Ishikawa (cell line): ENCODE measurements at regions not wholly inside any gene's neighbourhood (a gene's known extent, or its start where the extent isn't known, plus 50 kb on each side); places are given as distances from the start of the nearest gene placed in this dataset.

Source experiments
- CEBPB ChIP-seq: IDR thresholded peaks from 2 replicates; pipeline ENCODE4 v1.6.1; 2012
- CREB1 ChIP-seq: IDR thresholded peaks from 2 replicates; pipeline ENCODE4 v1.6.1; 2012; ENCODE audit warnings: low read depth
- EGR1 ChIP-seq: IDR thresholded peaks from 2 replicates; pipeline ENCODE4 v1.6.1; 2012
- EP300 ChIP-seq: IDR thresholded peaks from 2 replicates; pipeline ENCODE4 v1.6.1; 2012; ENCODE audit warnings: borderline replicate concordance
- FOXM1 ChIP-seq: IDR thresholded peaks from 2 replicates; pipeline ENCODE4 v1.6.1; 2012; ENCODE audit warnings: low read depth, borderline replicate concordance
- NFIC ChIP-seq: IDR thresholded peaks from 2 replicates; pipeline ENCODE4 v1.6.1; 2012
- RAD21 ChIP-seq: IDR thresholded peaks from 2 replicates; pipeline ENCODE4 v1.6.1; 2012; ENCODE audit warnings: low read depth
- TAF1 ChIP-seq: IDR thresholded peaks from 2 replicates; pipeline ENCODE4 v1.6.1; 2012; ENCODE audit warnings: low read depth, mild to moderate bottlenecking
- TCF12 ChIP-seq: IDR thresholded peaks from 2 replicates; pipeline ENCODE4 v1.6.1; 2012; ENCODE audit warnings: low read depth
- TEAD4 ChIP-seq: IDR thresholded peaks from 2 replicates; pipeline ENCODE4 v1.6.1; 2012
- YY1 ChIP-seq: IDR thresholded peaks from 2 replicates; pipeline ENCODE4 v1.6.1; 2012; ENCODE audit warnings: low read depth
- ZBTB7A ChIP-seq: IDR thresholded peaks from 2 replicates; pipeline ENCODE4 v1.6.1; 2012; ENCODE audit warnings: low read depth
- TF ChIP-seq, protein P1 (sequence below): IDR thresholded peaks from 2 replicates; pipeline ENCODE4 v1.6.1; 2012
- TF ChIP-seq, protein P2 (sequence below): IDR thresholded peaks from 2 replicates; pipeline ENCODE4 v1.6.1; 2012
- TF ChIP-seq, protein P3 (sequence below): IDR thresholded peaks from 2 replicates; pipeline ENCODE4 v1.6.1; 2012; ENCODE audit warnings: low read depth, mild to moderate bottlenecking

DNA sequence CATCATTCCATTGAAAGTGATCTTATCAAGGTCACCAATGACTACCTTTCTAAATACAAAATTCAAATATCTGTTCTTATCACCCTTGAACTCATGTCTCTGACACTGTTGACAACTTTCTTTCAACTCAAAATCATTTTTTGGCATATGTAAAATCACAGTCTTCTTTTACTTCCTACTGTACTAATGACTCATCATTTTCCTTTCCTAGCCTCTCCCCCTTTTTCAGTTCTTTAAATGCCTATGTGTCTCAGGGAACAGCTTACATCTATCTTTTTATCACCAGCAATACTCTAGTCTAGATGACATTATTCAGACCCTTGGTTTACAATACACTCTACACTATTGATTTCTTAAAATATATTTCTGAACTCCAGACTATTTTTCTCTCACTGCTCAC lies 2220.7 kb upstream of the RAG2 start:
- no peak for TF ChIP-seq RAD21
- TF ChIP-seq EGR1, result no peak
- no peak for TF ChIP-seq CEBPB
- no peak for TF ChIP-seq CREB1
- TF ChIP-seq TCF12, result no peak
- TF ChIP-seq YY1, result no peak
- TF ChIP-seq TAF1, result no peak
- TF ChIP-seq, protein P1, sequence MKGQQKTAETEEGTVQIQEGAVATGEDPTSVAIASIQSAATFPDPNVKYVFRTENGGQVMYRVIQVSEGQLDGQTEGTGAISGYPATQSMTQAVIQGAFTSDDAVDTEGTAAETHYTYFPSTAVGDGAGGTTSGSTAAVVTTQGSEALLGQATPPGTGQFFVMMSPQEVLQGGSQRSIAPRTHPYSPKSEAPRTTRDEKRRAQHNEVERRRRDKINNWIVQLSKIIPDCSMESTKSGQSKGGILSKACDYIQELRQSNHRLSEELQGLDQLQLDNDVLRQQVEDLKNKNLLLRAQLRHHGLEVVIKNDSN, result no peak
- TF ChIP-seq, protein P2, sequence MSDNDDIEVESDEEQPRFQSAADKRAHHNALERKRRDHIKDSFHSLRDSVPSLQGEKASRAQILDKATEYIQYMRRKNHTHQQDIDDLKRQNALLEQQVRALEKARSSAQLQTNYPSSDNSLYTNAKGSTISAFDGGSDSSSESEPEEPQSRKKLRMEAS, result no peak
- TF ChIP-seq, protein P3, sequence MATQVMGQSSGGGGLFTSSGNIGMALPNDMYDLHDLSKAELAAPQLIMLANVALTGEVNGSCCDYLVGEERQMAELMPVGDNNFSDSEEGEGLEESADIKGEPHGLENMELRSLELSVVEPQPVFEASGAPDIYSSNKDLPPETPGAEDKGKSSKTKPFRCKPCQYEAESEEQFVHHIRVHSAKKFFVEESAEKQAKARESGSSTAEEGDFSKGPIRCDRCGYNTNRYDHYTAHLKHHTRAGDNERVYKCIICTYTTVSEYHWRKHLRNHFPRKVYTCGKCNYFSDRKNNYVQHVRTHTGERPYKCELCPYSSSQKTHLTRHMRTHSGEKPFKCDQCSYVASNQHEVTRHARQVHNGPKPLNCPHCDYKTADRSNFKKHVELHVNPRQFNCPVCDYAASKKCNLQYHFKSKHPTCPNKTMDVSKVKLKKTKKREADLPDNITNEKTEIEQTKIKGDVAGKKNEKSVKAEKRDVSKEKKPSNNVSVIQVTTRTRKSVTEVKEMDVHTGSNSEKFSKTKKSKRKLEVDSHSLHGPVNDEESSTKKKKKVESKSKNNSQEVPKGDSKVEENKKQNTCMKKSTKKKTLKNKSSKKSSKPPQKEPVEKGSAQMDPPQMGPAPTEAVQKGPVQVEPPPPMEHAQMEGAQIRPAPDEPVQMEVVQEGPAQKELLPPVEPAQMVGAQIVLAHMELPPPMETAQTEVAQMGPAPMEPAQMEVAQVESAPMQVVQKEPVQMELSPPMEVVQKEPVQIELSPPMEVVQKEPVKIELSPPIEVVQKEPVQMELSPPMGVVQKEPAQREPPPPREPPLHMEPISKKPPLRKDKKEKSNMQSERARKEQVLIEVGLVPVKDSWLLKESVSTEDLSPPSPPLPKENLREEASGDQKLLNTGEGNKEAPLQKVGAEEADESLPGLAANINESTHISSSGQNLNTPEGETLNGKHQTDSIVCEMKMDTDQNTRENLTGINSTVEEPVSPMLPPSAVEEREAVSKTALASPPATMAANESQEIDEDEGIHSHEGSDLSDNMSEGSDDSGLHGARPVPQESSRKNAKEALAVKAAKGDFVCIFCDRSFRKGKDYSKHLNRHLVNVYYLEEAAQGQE, result no peak
- TF ChIP-seq ZBTB7A, result no peak
- no peak for TF ChIP-seq TEAD4
- no peak for TF ChIP-seq EP300
- no peak for TF ChIP-seq NFIC

DNA sequence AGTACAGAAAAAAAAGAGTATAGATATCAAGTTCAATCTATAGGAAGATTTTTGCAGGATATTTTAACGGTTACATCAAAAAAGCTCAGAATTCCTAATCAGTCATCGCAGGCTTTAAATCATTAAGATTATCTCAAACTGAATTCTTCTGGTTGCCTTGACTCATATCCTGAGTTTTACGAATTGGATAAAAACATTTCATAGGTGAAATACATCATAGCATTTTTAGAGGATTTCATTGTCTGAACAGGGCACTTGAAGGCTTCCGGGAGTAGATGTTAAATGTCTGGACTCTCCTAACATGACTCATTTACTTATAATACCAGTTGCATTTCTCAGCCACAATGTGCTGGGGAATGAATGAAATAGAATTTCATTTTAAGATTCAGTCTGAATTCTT lies 2216.6 kb upstream of the RAG2 start:
- TF ChIP-seq, protein P3, result no peak
- TF ChIP-seq FOXM1, result no peak
- TF ChIP-seq EP300, result no peak
- TF ChIP-seq EGR1, result no peak
- TF ChIP-seq NFIC, result no peak
- no peak for TF ChIP-seq TCF12
- TF ChIP-seq, protein P1, result no peak
- TF ChIP-seq CREB1, result no peak

DNA sequence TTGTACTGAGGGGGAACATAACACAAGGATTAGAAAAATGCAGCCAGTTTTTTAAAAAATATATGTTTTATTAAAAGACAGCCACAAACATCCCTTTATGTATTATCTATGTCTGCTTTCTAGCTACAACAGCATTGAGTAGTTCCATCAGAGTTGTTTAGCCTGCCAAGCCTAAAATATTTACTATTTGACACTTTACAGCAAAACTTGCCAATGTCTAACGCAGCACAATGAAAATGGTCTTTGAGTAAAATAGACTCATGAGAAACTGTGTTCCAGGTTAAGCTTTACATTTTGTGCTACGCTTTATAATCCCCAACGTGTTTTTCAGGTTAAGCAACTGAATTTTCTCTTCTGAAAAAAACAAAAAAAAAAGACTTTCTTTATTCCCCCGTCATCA lies 2211.5 kb upstream of the RAG2 start:
- TF ChIP-seq EP300 (no peak), CREB1 (no peak)
- TF ChIP-seq, protein P2, result no peak

DNA sequence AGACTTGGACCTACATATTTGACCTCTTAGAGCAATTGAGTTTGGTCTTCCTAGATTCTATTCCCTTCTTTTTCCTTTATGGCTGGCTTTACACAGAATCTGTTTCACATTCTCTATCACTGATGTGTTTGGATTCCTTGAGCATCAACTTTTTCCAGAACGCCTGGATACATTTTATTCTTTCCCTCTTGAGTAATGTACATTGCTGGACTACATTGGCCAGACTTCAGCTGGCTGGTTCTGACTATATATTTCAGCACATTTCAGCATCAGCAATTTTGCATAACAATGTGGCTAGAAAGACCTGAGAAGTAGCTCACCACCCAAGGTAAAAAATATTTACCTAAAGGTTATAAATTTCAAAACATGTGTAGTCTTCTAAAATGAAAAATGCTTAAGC lies 2198.2 kb upstream of the RAG2 start:
- TF ChIP-seq, protein P3, result no peak
- TF ChIP-seq, protein P2, result no peak
- TF ChIP-seq ZBTB7A (no peak), RAD21 (no peak), CEBPB (no peak), FOXM1 (no peak), TEAD4 (no peak), TAF1 (no peak), TCF12 (no peak), YY1 (no peak), EP300 (no peak), EGR1 (no peak), CREB1 (no peak), NFIC (no peak)
- TF ChIP-seq, protein P1, result no peak
